K562 (cell line): ENCODE measurements at regions not wholly inside any gene's neighbourhood (a gene's known extent, or its start where the extent isn't known, plus 50 kb on each side); places are given as distances from the start of the nearest gene placed in this dataset.

ENCODE experiments used
- ATAC-seq: fragments of 200-7000 bp; cut with Tn5 transposase; 3 replicates; pipeline ENCODE4 v1.9.1; 2020; ENCODE audit warnings: moderate library complexity
- BruUV-seq: library from RNA; stranded (reverse); fragments of 400-500 nt; replicated peaks from 2 replicates; lab custom pipeline; 2021; lab: Mats Ljungman, UMichigan
- CTCF ChIA-PET: fragments of 300-600 bp; formaldehyde crosslinking; extraction: SDS; loops from one replicate; lab custom pipeline; 2021; ENCODE audit warnings: low intra/inter-chr PET ratio; lab: Yijun Ruan, JAX
- POLR2A ChIA-PET: fragments of 300-600, 350-650 bp; sonication (Branson Sonifier 250); formaldehyde crosslinking; extraction: SDS; loops from one replicate; lab custom pipeline; 2021; ENCODE audit warnings: antibody characterized with exemption, inconsistent platforms; lab: Yijun Ruan, JAX
- DNase-seq, 4 experiments: peaks; one replicate each; pipeline versions ENCODE4 v3.0.0 to v3.0.0-alpha.2; 2011 to 2018; ENCODE audit warnings: low spot score in 3 of 4, mixed read lengths in 3 of 4; ENCODE audit errors: extremely low read depth in 1 of 4
- FAIRE-seq: peaks from 2 replicates; lab custom pipeline; 2011; peaks lifted over from hg19 to GRCh38; lab: Jason Lieb, UNC
- H2AFZ ChIP-seq: 2 replicates; pipeline ENCODE4 v1.6.0; 2011; ENCODE audit warnings: low read depth, low read length, control low read depth, inconsistent platforms
- H3K27ac ChIP-seq: fragments of 200-600 bp; 3 replicates; pipeline ENCODE4 v1.8.0; 2011; ENCODE audit warnings: low read depth, mild to moderate bottlenecking, control low read depth, inconsistent platforms, low read length, moderate library complexity, mixed read lengths; ENCODE audit errors: extremely low read depth
- H3K27me3 ChIP-seq, 2 experiments: fragments of 300-600 bp in 1 of 2; 2 replicates in 1 of 2; 3 replicates in 1 of 2; pipeline versions ENCODE4 v1.6.0 to v1.8.0; 2011; ENCODE audit warnings: inconsistent platforms in 2 of 2, low read length in 2 of 2, mild to moderate bottlenecking in 1 of 2, mixed read lengths in 1 of 2, moderate library complexity in 1 of 2; ENCODE audit not compliant: control insufficient read depth in 2 of 2, insufficient read depth in 2 of 2
- H3K36me3 ChIP-seq: fragments of 300-600 bp; 3 replicates; pipeline ENCODE4 v1.8.0; 2011; ENCODE audit warnings: mild to moderate bottlenecking, low read length, inconsistent platforms; ENCODE audit not compliant: control insufficient read depth, insufficient read depth
- H3K4me1 ChIP-seq, 2 experiments: fragments of 200-600 bp in 1 of 2; replicated peaks in 1 of 2; 2 replicates in 1 of 2; 3 replicates in 1 of 2; pipeline versions ENCODE4 v1.5.1 to v1.8.0; 2011; ENCODE audit warnings: inconsistent platforms in 2 of 2, low read length in 2 of 2, mild to moderate bottlenecking in 1 of 2, mixed read lengths in 1 of 2, moderate library complexity in 1 of 2; ENCODE audit not compliant: control insufficient read depth in 2 of 2, insufficient read depth in 2 of 2
- H3K4me2 ChIP-seq: 2 replicates; pipeline ENCODE4 v1.6.1; 2011; ENCODE audit warnings: low read length, control low read depth, inconsistent platforms, mixed read lengths; ENCODE audit not compliant: insufficient read depth
- H3K4me3 ChIP-seq: fragments of 200-600 bp; sonication (generic), shearing (Covaris generic); 2 replicates; pipeline ENCODE4 v1.5.1; 2016; ENCODE audit warnings: control low read depth, inconsistent platforms
- H3K79me2 ChIP-seq: fragments of 200-600 bp; 3 replicates; pipeline ENCODE4 v1.8.0; 2011; ENCODE audit warnings: low read length, inconsistent platforms; ENCODE audit not compliant: control insufficient read depth, insufficient read depth
- H3K9ac ChIP-seq, 2 experiments: 2 replicates each; pipeline versions ENCODE4 v1.6.0 to v1.6.1; 2011; ENCODE audit warnings: low read depth in 2 of 2, low read length in 2 of 2, control low read depth in 1 of 2, inconsistent platforms in 1 of 2, mild to moderate bottlenecking in 1 of 2, mixed read lengths in 1 of 2; ENCODE audit not compliant: insufficient read depth in 1 of 2
- H3K9me1 ChIP-seq: one replicate; pipeline ENCODE4 v1.6.0; 2011; ENCODE audit warnings: inconsistent platforms, mild to moderate bottlenecking, low read length, moderate library complexity; ENCODE audit not compliant: control insufficient read depth, insufficient read depth
- H3K9me3 ChIP-seq: replicated peaks from 2 replicates; pipeline ENCODE4 v1.5.1; 2011; ENCODE audit warnings: low read depth, low read length, inconsistent platforms; ENCODE audit not compliant: control insufficient read depth, insufficient read depth
- H4K20me1 ChIP-seq: replicated peaks from 2 replicates; pipeline ENCODE4 v1.6.1; 2011; ENCODE audit warnings: low read length, inconsistent platforms, mixed read lengths; ENCODE audit not compliant: control insufficient read depth, insufficient read depth
- ATF6 ChIP-seq: sonication (generic); formaldehyde crosslinking; IDR thresholded peaks from 2 replicates; pipeline ENCODE4 v1.4.0; 2020; ENCODE audit warnings: mild to moderate bottlenecking, missing genetic modification reagents
- CTBP1 ChIP-seq: fragments of 450-650 bp; IDR thresholded peaks from 2 replicates; pipeline ENCODE4 v1.6.1; 2016; ENCODE audit warnings: borderline replicate concordance
- E2F6 ChIP-seq, 2 experiments: IDR thresholded peaks; 2 replicates each; pipeline ENCODE4 v1.6.1; 2011; ENCODE audit warnings: borderline replicate concordance in 1 of 2, control low read depth in 1 of 2, low read depth in 1 of 2, low read length in 1 of 2, mild to moderate bottlenecking in 1 of 2, mixed read lengths in 1 of 2, moderate library complexity in 1 of 2; ENCODE audit not compliant: insufficient read depth in 1 of 2, insufficient read length in 1 of 2, poor library complexity in 1 of 2, severe bottlenecking in 1 of 2; ENCODE audit errors: extremely low read depth in 1 of 2
- EP300 ChIP-seq: IDR thresholded peaks from 2 replicates; pipeline ENCODE4 v1.6.1; 2012; ENCODE audit warnings: low read length, improper control_type of control experiment
- ETS1 ChIP-seq: conservative IDR thresholded peaks from 2 replicates; pipeline ENCODE4 v1.6.1; 2011; ENCODE audit warnings: low read depth, mild to moderate bottlenecking, low read length; ENCODE audit not compliant: control insufficient read depth
- GABPB1 ChIP-seq: sonication (generic); formaldehyde crosslinking; IDR thresholded peaks from 2 replicates; pipeline ENCODE4 v1.8.0; 2022; ENCODE audit warnings: mild to moderate bottlenecking, missing genetic modification reagents
- HEY1 ChIP-seq: fragments of 250-450 bp; sonication (Bioruptor Pico); IDR thresholded peaks from 2 replicates; pipeline ENCODE4 v1.5.0; 2020; ENCODE audit warnings: mild to moderate bottlenecking, moderate library complexity, borderline replicate concordance
- ID3 ChIP-seq, 2 experiments: fragments of 250-450 bp in 1 of 2; fragments of 450-650 bp in 1 of 2; sonication (Bioruptor Pico) in 1 of 2; IDR thresholded peaks; 2 replicates each; pipeline versions ENCODE4 v1.6.1 to v1.8.0; 2016 to 2021; ENCODE audit warnings: mild to moderate bottlenecking in 2 of 2, moderate library complexity in 2 of 2, missing compliant biosample characterization in 1 of 2, missing genetic modification characterization in 1 of 2
- NR2C1 ChIP-seq, 2 experiments: fragments of 450-650 bp; IDR thresholded peaks; 2 replicates each; pipeline ENCODE4 v1.6.1; 2017; ENCODE audit warnings: mild to moderate bottlenecking in 2 of 2, antibody characterized with exemption in 1 of 2, inconsistent platforms in 1 of 2, missing compliant biosample characterization in 1 of 2, missing genetic modification characterization in 1 of 2
- TCF15 ChIP-seq: fragments of 250-450 bp; sonication (Bioruptor Pico); IDR thresholded peaks from 2 replicates; pipeline ENCODE4 v1.8.0; 2022; ENCODE audit warnings: moderate library complexity, mild to moderate bottlenecking, inconsistent platforms
- TEAD2 ChIP-seq: fragments of 450-650 bp; IDR thresholded peaks from 2 replicates; pipeline ENCODE4 v1.6.1; 2016; ENCODE audit warnings: missing genetic modification characterization, control low read depth, missing compliant biosample characterization
- ZBTB34 ChIP-seq: fragments of 250-450 bp; sonication (Bioruptor Pico); IDR thresholded peaks from 2 replicates; pipeline ENCODE4 v1.8.0; 2021; ENCODE audit warnings: mild to moderate bottlenecking, moderate library complexity
- ZNF239 ChIP-seq: fragments of 250-450 bp; sonication (Bioruptor Pico); IDR thresholded peaks from 2 replicates; pipeline ENCODE4 v1.4.0; 2020; ENCODE audit warnings: mild to moderate bottlenecking
- ZNF75A ChIP-seq: fragments of 450-650 bp; formaldehyde crosslinking; IDR thresholded peaks from 2 replicates; pipeline ENCODE4 v1.4.0; 2020; ENCODE audit warnings: mild to moderate bottlenecking
- WGBS: fragments of 100-300 bp; shearing (Covaris generic); methylation state at CpG from one replicate; pipeline ENCODE4 v1.1.6; 2016; ENCODE audit warnings: low coverage, mixed read lengths; ENCODE audit not compliant: insufficient coverage; ENCODE audit errors: missing lambda C conversion rate; 5-methylcytosine and 5-hydroxymethylcytosine counted together
- in situ Hi-C: fragments of 300-500 bp; cut with MboI; formaldehyde crosslinking; loops from 4 replicates; pipeline ENCODE4 v1.15.0; 2018; ENCODE audit warnings: inconsistent platforms, mixed read lengths
- intact Hi-C: fragments of 100-400 bp; cut with micrococcal nuclease; formaldehyde crosslinking; loops from 2 replicates; pipeline ENCODE4 v1.14.2; 2022

- H3K27ac ChIP-seq, result no peak overlapping the region
- no peak overlapping the region for H3K4me3 ChIP-seq
- H3K79me2 ChIP-seq, result no peaks in the 10 kb centered on the region
- ChIA-PET CTCF (no interaction called here), POLR2A (interaction anchor here (0.6 to 1.1 kb wide), 2 partner anchors 7 to 32 kb away, joined by 3 to 4 read pairs; no protein-coding TSS in a partner anchor)
- no peaks in the 10 kb centered on the region for H3K36me3 ChIP-seq
- peaks cover 21 to 92% of the 10 kb centered on the region in 2 experiments for H3K27me3 ChIP-seq
- H3K4me2 ChIP-seq, result no peak overlapping the region
- H3K9ac ChIP-seq, result no peak overlapping the region
- H2AFZ ChIP-seq, result no peak overlapping the region
- peaks cover 3% of the 10 kb centered on the region; the same call in 1 of the 2 replicates for H3K9me3 ChIP-seq
- peaks cover 32% of the 10 kb centered on the region for H4K20me1 ChIP-seq
- FAIRE-seq, result no peak
- no peak for DNase-seq
- H3K9me1 ChIP-seq, result peaks cover 4% of the 10 kb centered on the region
- in situ Hi-C loops (loop anchor here (25.0 kb wide), 1 partner anchor 333 kb away; the partner anchor contains the start of gene ENGASE), intact Hi-C loops (no loop called here)
- ATAC-seq, result no peak
- H3K4me1 ChIP-seq, result 0 out of 5 replicates have a peak, but pooled peaks cover 0 to under 1% of the 10 kb centered on the region in 2 experiments
- no TSS peak for BruUV-seq
- WGBS, result 3% methylated on average over 13 of the region's 13 CpGs
- TF ChIP-seq ZBTB34 (CRISPR knock-in tag), result no peak
- TF ChIP-seq TCF15 (CRISPR knock-in tag), result no peak
- TF ChIP-seq ATF6 (CRISPR knock-in tag), result no peak
- TF ChIP-seq CTBP1, result no peak
- no peak for TF ChIP-seq ZNF75A (CRISPR knock-in tag)
- TF ChIP-seq E2F6 (IDR thresholded peaks at IDR 0.05; ENCODE audit: borderline replicate concordance in 1 of 2, extremely low read depth in 1 of 2, insufficient read depth in 1 of 2, insufficient read length in 1 of 2, low read depth in 1 of 2, low read length in 1 of 2, poor library complexity in 1 of 2, severe bottlenecking in 1 of 2), result no peak
- no peak for TF ChIP-seq TEAD2
- TF ChIP-seq HEY1, result no peak
- TF ChIP-seq ID3 (CRISPR knock-in tag; IDR thresholded peaks at IDR 0.05), result no peak
- no peak for TF ChIP-seq ID3 (tag; IDR thresholded peaks at IDR 0.05)
- TF ChIP-seq GABPB1 (CRISPR knock-in tag), result no peak
- no peak for TF ChIP-seq NR2C1 (IDR thresholded peaks at IDR 0.05)
- TF ChIP-seq NR2C1 (tag; IDR thresholded peaks at IDR 0.05), result no peak
- no peak for TF ChIP-seq ZNF239
- TF ChIP-seq EP300, result no peak
- TF ChIP-seq ETS1, result no peak
Observed at GRCh38 chr17:79395545-79395944, 215.3 kb downstream of the RBFOX3 start.
